ENCODE measurements at regions not wholly inside any gene's neighbourhood (a gene's known extent, or its start where the extent isn't known, plus 50 kb on each side); places are given as distances from the start of the nearest gene placed in this dataset.

DNA sequence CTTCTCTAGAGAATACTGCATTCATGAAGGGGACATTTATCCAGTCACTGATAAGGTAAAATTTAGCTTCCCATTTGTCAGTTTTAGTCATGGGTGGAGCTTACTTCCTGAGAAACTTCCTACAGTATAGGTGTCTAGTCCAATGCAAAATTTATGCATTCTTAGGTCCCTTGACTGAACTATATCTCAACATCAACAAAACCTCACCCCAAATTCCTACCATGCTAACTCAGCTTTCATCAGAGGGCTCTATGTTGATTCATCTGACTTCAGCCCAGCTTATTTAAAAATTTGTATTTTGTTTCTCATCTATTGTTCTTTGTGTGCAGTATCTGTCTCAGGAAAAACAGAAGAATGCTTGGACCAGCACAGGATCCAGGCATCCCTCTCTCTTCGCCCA is 296.4 kb upstream of the ACVR2A start:
- no peak for DNase-seq

GRCh38 chr2:147547440-147547839 is 297.4 kb upstream of the ACVR2A start:
- no peak for DNase-seq

GRCh38 chr2:147546109-147546508 is 298.7 kb upstream of the ACVR2A start:
- DNase-seq = no peak

- no peak for DNase-seq
These were observed 301.8 kb upstream of the ACVR2A start for GRCh38 chr2:147543056-147543455.

DNA sequence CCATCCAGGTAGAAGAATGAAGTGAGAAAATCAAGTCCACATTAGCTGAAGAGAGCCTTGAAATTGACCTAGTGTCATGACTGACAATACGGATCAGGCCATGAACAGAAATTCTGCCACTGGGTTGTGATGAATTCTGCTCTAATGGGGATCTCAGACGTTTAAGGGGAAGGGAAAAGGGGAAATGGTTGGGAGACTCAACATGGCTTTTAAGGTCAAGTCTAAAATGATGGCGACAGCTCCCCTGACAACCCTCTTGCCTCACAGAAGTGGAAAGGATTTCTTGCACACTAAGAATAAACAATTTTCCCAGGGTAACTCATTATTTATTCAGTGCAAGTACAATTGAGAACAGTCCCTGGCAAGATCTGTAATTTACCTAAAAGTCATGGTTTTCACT is 302.5 kb upstream of the ACVR2A start:
- DNase-seq = no peak

DNA sequence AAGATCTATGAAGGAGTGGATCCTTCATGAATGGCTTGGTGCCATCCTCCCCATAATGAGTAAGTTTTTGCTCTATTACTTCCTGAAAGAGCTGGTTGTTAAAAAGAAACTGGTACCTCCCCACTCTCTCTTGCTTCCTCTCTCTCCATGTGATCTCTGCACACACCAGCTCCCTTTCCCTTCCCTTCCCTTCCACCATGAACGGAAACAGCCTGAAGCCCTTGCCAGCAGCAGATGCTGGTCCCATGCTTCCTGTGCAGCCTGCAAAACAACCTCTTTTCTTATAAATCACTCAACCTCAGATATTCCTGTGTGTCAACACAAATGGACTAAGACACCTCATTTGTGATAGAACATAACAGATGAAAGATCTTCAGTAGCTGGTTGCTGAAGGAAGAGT is 303.5 kb upstream of the ACVR2A start:
- DNase-seq = no peak

DNA sequence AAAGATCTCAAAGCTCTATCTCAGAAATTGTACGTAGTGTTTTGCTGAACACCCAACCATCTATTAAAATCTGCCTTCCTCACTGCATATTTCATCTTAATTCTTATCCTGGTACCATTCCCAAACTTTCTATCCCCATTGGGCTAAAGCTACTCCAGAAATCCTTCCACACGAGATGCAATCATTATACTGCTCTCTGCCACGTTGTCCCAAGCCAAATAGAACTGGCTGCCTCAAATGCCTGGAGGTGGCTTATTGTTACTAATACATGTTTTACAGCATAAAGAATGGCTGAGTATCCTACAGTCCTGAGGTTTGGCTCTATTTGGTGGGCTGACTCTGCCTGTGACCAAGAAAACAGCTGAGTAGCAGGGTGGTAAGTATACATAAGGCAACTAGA is 306.0 kb upstream of the ACVR2A start:
- no peak for DNase-seq

GRCh38 chr2:147538088-147538487 is 306.7 kb upstream of the ACVR2A start:
- DNase-seq = no peak

GRCh38 chr2:147531269-147531668 is 313.6 kb upstream of the ACVR2A start:
- DNase-seq = no peak

GRCh38 chr2:147530033-147530432 is 314.8 kb upstream of the ACVR2A start:
- no peak for DNase-seq

GRCh38 chr2:147525819-147526489 is 318.9 kb upstream of the ACVR2A start:
- DNase-seq = no peak

GRCh38 chr2:147524912-147525311 is 319.9 kb upstream of the ACVR2A start:
- DNase-seq = no peak

GRCh38 chr2:147523415-147523814 is 321.4 kb upstream of the ACVR2A start:
- DNase-seq = no peak

- DNase-seq = no peak
These were observed 322.9 kb upstream of the ACVR2A start for GRCh38 chr2:147521936-147522335.

GRCh38 chr2:147520817-147521216 is 324.0 kb upstream of the ACVR2A start:
- no peak for DNase-seq

DNA sequence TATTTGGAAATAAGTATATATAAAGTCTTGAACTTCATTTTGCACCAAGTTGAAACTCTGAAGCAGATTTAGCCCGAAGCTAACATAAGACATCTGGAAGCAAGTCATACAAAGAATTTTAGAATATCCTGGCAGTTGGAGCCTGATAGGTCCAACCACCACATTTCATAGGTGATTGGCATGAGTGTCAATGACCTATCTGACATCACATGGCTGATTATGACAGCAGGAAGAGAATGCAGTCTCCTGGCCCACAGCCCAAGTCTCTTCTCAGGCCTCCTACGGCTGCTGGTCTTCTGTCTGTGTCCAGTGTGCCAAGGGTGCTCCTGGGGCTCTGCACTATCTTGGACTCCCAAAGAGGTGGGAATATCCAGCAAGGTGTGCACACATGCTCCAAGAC is 325.7 kb upstream of the ACVR2A start:
- DNase-seq = no peak

DNA sequence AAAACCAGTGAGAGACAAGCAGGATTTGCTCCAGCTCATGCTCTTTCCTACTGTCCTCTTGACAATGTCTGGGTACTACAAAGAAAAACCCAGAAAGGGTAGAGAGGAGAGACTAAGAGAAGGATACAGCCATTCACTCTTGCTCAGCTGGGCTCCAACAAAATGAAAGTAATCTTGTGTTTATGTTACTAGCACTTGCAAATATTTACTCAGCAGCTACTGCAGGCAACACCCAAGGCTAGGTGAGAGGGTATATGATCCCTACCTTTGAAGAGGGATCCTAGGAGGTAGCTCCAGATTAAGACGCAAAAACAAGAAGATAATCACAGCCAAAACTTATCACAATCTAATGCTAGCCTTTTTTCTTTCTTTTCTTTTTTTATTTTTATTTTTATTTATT is 329.6 kb upstream of the ACVR2A start:
- no peak for DNase-seq

DNA sequence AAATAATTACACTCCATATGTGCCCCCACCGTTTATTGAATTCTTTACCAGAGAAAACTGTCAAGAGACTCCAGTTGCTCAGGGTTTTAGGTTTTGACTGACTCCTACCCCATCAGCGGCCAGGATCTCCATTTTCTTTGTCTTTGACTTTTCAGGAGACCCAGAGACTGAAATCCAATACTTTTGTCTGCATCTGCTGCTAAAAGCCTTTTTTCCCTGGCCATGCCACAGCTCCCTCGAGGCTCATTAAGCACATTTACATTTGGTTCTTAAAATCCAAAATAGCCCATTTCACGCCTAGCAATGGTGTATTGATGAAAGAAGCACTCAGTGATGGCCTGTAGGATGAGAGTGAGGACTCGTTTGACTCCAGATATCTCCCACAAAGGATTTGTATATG is 332.6 kb upstream of the ACVR2A start:
- no peak for DNase-seq

DNA sequence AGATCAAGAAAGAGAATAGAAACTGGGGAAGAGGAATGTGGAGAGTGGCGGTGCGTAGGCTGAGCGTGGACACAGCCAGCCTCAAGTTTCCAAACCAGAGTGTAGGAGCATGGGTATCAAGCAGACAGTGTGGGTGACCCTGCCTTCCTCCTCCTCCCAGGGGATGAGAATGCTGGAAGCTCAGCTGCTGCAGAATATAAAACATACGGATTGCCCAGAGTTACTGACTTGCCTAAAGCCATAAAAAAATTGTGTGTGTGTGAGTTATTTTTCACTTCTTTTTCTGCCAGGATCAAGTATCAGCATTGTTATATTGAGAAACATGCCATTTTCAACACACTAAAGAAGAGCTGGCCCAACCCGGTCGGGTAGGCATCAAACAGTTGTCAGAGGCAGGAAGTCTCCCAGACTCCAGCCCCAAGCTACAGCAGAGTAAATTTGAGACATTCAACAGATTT is 333.3 kb upstream of the ACVR2A start:
- DNase-seq = no peak

GRCh38 chr2:147509821-147510220 is 335.0 kb upstream of the ACVR2A start:
- DNase-seq = no peak

- no peak for DNase-seq
These were observed 337.9 kb upstream of the ACVR2A start for GRCh38 chr2:147506889-147507288.

- DNase-seq = no peak
These were observed 342.0 kb upstream of the ACVR2A start for GRCh38 chr2:147502711-147503290.

- DNase-seq = no peak
These were observed 342.9 kb upstream of the ACVR2A start for GRCh38 chr2:147501968-147502367.

DNA sequence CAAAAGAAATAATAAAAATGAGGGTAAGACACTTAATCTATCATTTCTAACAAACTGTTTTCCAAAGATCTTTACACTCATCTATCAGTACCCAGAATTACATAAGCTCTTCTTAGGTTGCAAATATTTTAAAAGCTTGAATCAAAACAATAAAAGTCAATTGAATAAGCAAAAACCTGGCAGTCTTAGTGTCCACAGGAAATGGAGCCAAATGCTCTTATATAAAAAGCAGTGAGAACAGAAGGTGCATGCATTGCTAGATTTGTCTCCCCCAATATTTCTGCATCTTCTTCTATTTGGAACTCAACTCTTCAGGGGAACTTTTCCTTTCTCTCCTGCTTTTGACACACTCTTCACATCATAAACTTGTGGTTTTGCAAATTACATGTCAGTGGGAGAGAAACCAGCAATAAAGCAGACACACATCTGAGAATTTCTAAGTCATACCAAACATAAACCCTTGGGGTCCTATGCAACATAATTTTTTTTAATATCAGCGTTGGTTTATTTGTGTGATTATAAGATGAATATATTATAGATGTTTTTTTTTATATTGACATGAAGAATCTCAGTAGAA is 343.9 kb upstream of the ACVR2A start:
- DNase-seq = no peak

DNA sequence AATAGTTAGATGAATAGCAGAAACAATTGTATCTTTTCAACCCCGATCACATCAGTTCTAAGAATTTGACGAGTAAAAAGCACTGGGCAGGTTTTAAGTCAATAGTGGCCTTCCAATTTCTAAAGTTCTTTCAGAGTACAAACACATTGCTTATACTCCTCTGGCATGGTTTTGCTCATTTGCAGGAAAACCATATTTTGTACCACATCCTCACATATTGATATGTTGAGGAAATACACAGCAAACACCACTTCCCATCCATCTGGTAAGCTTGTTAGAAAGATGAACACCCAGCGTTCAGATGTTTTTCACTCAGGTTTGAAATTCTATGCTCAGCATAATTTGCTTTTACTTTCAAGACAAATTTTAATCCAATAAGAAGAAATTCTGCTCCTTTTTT is 344.6 kb upstream of the ACVR2A start:
- DNase-seq = no peak
